ENCODE measurements at regions not wholly inside any gene's neighbourhood (a gene's known extent, or its start where the extent isn't known, plus 50 kb on each side); places are given as distances from the start of the nearest gene placed in this dataset.

DNA sequence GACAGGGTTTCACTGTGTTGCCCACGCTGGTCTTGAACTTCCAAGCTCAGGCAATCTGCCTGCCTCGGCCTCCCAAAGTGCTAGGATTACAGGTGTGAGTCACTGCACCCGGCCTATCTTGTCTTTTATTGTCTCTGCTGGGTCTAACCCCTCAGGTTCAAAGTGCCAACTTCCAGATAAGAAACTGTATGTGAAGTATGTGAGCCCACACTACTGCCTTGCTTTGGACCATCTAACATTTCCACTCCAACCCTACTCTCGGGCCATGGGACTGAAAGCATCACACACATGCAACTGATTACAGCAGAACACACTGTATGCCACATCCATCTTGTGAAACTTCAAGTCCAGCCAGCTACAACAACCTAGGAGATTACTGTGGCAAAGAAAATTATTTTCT lies 256.1 kb upstream of the VEPH1 start:
- TF ChIP-seq SMC3 (IDR thresholded peaks at IDR 0.05) (no peak), EP300 (IDR thresholded peaks at IDR 0.05) (no peak), RFX5 (IDR thresholded peaks at IDR 0.05) (no peak)
